GM12878 (cell line): ENCODE measurements at regions not wholly inside any gene's neighbourhood (a gene's known extent, or its start where the extent isn't known, plus 50 kb on each side); places are given as distances from the start of the nearest gene placed in this dataset.

Experiments
- ATAC-seq: fragments of 200-7000 bp; cut with Tn5 transposase; 3 replicates; pipeline ENCODE4 v1.9.1; 2020; ENCODE audit warnings: mild to moderate bottlenecking, moderate library complexity
- BruUV-seq: library from RNA; stranded (reverse); fragments of 400-500 nt; replicated peaks from 2 replicates; lab custom pipeline; 2021; lab: Mats Ljungman, UMichigan
- CTCF ChIA-PET: fragments of 300-600 bp; sonication (Branson Sonifier 250); formaldehyde crosslinking; extraction: SDS; loops from one replicate; lab custom pipeline; 2021; ENCODE audit warnings: inconsistent platforms; lab: Yijun Ruan, JAX
- POLR2A ChIA-PET: fragments of 350-600 bp; formaldehyde crosslinking; extraction: SDS; loops from one replicate; lab custom pipeline; 2021; ENCODE audit warnings: inconsistent platforms; lab: Charles Lee
- RAD21 ChIA-PET: fragments of 300-600 bp; sonication (Branson Sonifier 250); formaldehyde crosslinking; loops from one replicate; lab custom pipeline; 2023; ENCODE audit warnings: antibody characterized with exemption; ENCODE audit not compliant: unreplicated experiment; lab: Charles Lee
- SMC1A ChIA-PET: fragments of 300-600 bp; sonication (Branson Sonifier 250); formaldehyde crosslinking; loops from one replicate; lab custom pipeline; 2023; ENCODE audit not compliant: unreplicated experiment, uncharacterized antibody; lab: Charles Lee
- DNase-seq: peaks from one replicate; pipeline ENCODE4 v3.0.0-alpha.2; 2011; ENCODE audit warnings: low read depth, low spot score
- FAIRE-seq: peaks from 3 replicates; lab custom pipeline; 2011; peaks lifted over from hg19 to GRCh38; lab: Jason Lieb, UNC
- H2AFZ ChIP-seq: 2 replicates; pipeline ENCODE4 v1.6.0; 2011; ENCODE audit warnings: low read depth, low read length, control low read depth; ENCODE audit not compliant: control insufficient read depth
- H3K27ac ChIP-seq: 2 replicates; pipeline ENCODE4 v1.5.1; 2011; ENCODE audit warnings: control low read depth; ENCODE audit not compliant: control insufficient read depth, insufficient read depth
- H3K27me3 ChIP-seq, 2 experiments: replicated peaks in 1 of 2; 2 replicates each; pipeline versions ENCODE4 v1.6.0 to v1.6.1; 2011; ENCODE audit warnings: low read length in 1 of 2; ENCODE audit not compliant: control insufficient read depth in 2 of 2, insufficient read depth in 2 of 2
- H3K36me3 ChIP-seq, 2 experiments: 2 replicates each; pipeline ENCODE4 v1.5.1; 2011; ENCODE audit warnings: low read length in 1 of 2; ENCODE audit not compliant: control insufficient read depth in 2 of 2, insufficient read depth in 2 of 2
- H3K4me1 ChIP-seq: 2 replicates; pipeline ENCODE4 v1.6.1; 2011; ENCODE audit warnings: mild to moderate bottlenecking, low read length, moderate library complexity, mixed read lengths; ENCODE audit not compliant: control insufficient read depth, insufficient read depth
- H3K4me2 ChIP-seq: 2 replicates; pipeline ENCODE4 v1.6.0; 2011; ENCODE audit warnings: control low read depth; ENCODE audit not compliant: control insufficient read depth, insufficient read depth
- H3K4me3 ChIP-seq: fragments of 200-600 bp; sonication (generic); 2 replicates; pipeline ENCODE4 v1.5.1; 2016
- H3K79me2 ChIP-seq: 2 replicates; pipeline ENCODE4 v1.6.0; 2011; ENCODE audit warnings: low read length; ENCODE audit not compliant: control insufficient read depth, insufficient read depth
- H3K9ac ChIP-seq: 2 replicates; pipeline ENCODE4 v1.8.0; 2011; ENCODE audit warnings: low read length, control low read depth, mixed read lengths; ENCODE audit not compliant: control insufficient read depth, insufficient read depth
- H3K9me3 ChIP-seq: replicated peaks from 3 replicates; pipeline ENCODE4 v1.5.1; 2011; ENCODE audit warnings: mild to moderate bottlenecking, low read length; ENCODE audit not compliant: control insufficient read depth, insufficient read depth
- H4K20me1 ChIP-seq: 2 replicates; pipeline ENCODE4 v1.6.0; 2011; ENCODE audit not compliant: control insufficient read depth, insufficient read depth
- BACH1 ChIP-seq: fragments of 450-650 bp; IDR thresholded peaks from 2 replicates; pipeline ENCODE4 v1.6.1; 2017; ENCODE audit warnings: mild to moderate bottlenecking, borderline replicate concordance
- CEBPB ChIP-seq, 2 experiments: fragments of 150-350 bp in 1 of 2; IDR thresholded peaks; 2 replicates each; pipeline ENCODE4 v1.6.1; 2012 to 2014; ENCODE audit warnings: low read depth in 2 of 2, low read length in 2 of 2, borderline replicate concordance in 1 of 2, inconsistent platforms in 1 of 2
- CEBPZ ChIP-seq: fragments of 150-350 bp; IDR thresholded peaks from 2 replicates; pipeline ENCODE4 v1.6.1; 2016; ENCODE audit warnings: low read depth, low read length
- CHD4 ChIP-seq: fragments of 200-600 bp; sonication (generic); IDR thresholded peaks from 2 replicates; pipeline ENCODE4 v1.6.1; 2016; ENCODE audit warnings: mild to moderate bottlenecking
- HSF1 ChIP-seq: fragments of 150-350 bp; IDR thresholded peaks from 2 replicates; pipeline ENCODE4 v1.6.1; 2014; ENCODE audit warnings: mild to moderate bottlenecking, low read depth, low read length
- IKZF2 ChIP-seq, 2 experiments: fragments of 450-650 bp; IDR thresholded peaks; 2 replicates each; pipeline ENCODE4 v1.6.1; 2017; ENCODE audit warnings: mild to moderate bottlenecking in 2 of 2, moderate library complexity in 2 of 2
- MEF2B ChIP-seq: fragments of 450-650 bp; IDR thresholded peaks from 2 replicates; pipeline ENCODE4 v1.6.1; 2018; ENCODE audit warnings: mild to moderate bottlenecking, moderate library complexity; ENCODE audit not compliant: partially characterized antibody, poor library complexity, severe bottlenecking
- NR2F1 ChIP-seq: fragments of 450-650 bp; conservative IDR thresholded peaks from 2 replicates; pipeline ENCODE4 v1.6.1; 2017; ENCODE audit warnings: mild to moderate bottlenecking
- SPI1 ChIP-seq: IDR thresholded peaks from 2 replicates; pipeline ENCODE4 v1.6.1; 2011; ENCODE audit warnings: low read depth, mild to moderate bottlenecking, low read length, moderate library complexity, borderline replicate concordance; ENCODE audit not compliant: insufficient read depth
- ZNF274 ChIP-seq: IDR thresholded peaks from one replicate; pipeline ENCODE4 v1.8.0; 2011; ENCODE audit not compliant: insufficient read length, insufficient read depth
- ZNF687 ChIP-seq: fragments of 450-650 bp; IDR thresholded peaks from 2 replicates; pipeline ENCODE4 v1.6.1; 2017; ENCODE audit warnings: mild to moderate bottlenecking, moderate library complexity
- WGBS: methylation state at CpG from one replicate; pipeline ENCODE4 v1.1.6; 2016; ENCODE audit warnings: low lambda C conversion rate; ENCODE audit not compliant: insufficient replicate concordance, insufficient coverage; ENCODE audit errors: missing lambda C conversion rate; 5-methylcytosine and 5-hydroxymethylcytosine counted together
- in situ Hi-C: fragments of 300-500 bp; cut with MboI; formaldehyde crosslinking; loops from 9 replicates; pipeline ENCODE4 v1.14.3; 2018; ENCODE audit warnings: mixed read lengths
- intact Hi-C: fragments of 100-400 bp; cut with micrococcal nuclease; formaldehyde crosslinking; loops from one replicate; pipeline ENCODE4 v1.14.2; 2022; ENCODE audit not compliant: unreplicated experiment
- TF ChIP-seq, protein P1 (sequence below): fragments of 450-650 bp; IDR thresholded peaks from 2 replicates; pipeline ENCODE4 v1.6.1; 2017; ENCODE audit warnings: mild to moderate bottlenecking, low read depth, inconsistent platforms; ENCODE audit not compliant: poor library complexity, severe bottlenecking

DNA sequence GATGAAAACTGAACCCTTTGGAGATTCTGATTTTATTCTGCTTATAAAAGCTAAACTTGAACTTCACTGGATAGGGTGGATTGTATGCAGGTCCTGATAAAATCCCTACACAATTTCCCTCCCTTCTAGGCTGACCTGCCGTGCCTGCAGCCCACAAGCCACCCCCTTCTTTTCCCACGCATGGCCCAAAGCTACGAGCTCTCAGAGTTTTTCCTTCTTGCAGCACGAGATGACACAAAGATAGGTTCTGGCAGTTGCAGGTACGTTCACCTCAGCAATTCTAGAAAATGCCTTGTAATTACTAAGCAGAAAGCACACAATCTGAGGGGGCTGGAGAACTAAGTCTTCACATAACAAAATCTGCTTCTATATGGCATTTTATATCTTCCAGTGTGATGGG is 110.6 kb upstream of the ATP8B1 start (continued):
- TF ChIP-seq ZNF274 (no peak), MEF2B (no peak), ZNF687 (no peak)
- TF ChIP-seq, all 136 proteins: peak for 0

DNA sequence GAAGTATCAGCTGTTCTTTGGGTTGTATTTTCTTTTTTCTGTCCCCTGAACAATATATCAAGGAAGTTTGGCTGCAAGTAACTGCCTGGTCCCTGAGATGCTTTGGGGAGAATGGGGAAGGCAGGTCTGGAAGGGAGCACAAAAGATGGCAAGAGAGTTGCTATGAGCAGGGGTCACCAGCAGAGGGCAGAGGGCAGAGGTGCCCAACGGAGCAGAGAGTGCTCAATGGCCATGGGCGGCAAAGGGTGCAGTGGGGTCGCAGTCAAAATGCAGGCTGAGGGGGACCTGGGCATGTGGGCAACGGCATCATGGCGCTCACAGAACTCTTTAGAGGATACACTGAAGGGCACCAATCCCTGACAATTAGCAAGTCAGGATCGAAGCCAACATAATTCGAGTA is 107.7 kb upstream of the ATP8B1 start:
- Histone ChIP-seq H3K27me3 (no peaks in the 10 kb centered on the region; a peak in 1 of 4 replicates), H3K4me2 (no peak overlapping the region), H3K9me3 (no peaks in the 10 kb centered on the region), H3K9ac (no peak overlapping the region), H3K79me2 (no peaks in the 10 kb centered on the region), H2AFZ (no peak overlapping the region), H4K20me1 (no peaks in the 10 kb centered on the region), H3K27ac (no peak overlapping the region), H3K4me3 (no peak overlapping the region), H3K4me1 (no peaks in the 10 kb centered on the region), H3K36me3 (no peaks in the 10 kb centered on the region)
- SMC1A ChIA-PET, result interaction anchor here (0.7 to 1.3 kb wide), 2 partner anchors 113 to 211 kb away, joined by 4 to 6 read pairs; no protein-coding TSS in a partner anchor
- CTCF ChIA-PET, result interaction anchor here (1.1 to 1.9 kb wide), 6 partner anchors 34 to 271 kb away, joined by 3 to 7 read pairs (median 4); no protein-coding TSS in a partner anchor
- ATAC-seq (peak; percentile 86), DNase-seq (no peak), FAIRE-seq (peak; percentile 41)
- in situ Hi-C loops, result no loop called here
- 45% methylated on average over 7 of the region's 7 CpGs for WGBS
- RAD21 ChIA-PET, result no interaction called here
- intact Hi-C loops, result no loop called here
- BruUV-seq, result no TSS peak
- POLR2A ChIA-PET, result no interaction called here
- TF ChIP-seq CEBPB (IDR thresholded peaks at IDR 0.05; ENCODE audit: borderline replicate concordance in 1 of 2, low read depth in 2 of 2, low read length in 2 of 2) (no peak), NR2F1 (peak; percentile 93), HSF1 (no peak), SPI1 (no peak), CEBPZ (no peak), BACH1 (no peak), CHD4 (no peak), IKZF2 (IDR thresholded peaks at IDR 0.05) (no peak)
- TF ChIP-seq, protein P1, sequence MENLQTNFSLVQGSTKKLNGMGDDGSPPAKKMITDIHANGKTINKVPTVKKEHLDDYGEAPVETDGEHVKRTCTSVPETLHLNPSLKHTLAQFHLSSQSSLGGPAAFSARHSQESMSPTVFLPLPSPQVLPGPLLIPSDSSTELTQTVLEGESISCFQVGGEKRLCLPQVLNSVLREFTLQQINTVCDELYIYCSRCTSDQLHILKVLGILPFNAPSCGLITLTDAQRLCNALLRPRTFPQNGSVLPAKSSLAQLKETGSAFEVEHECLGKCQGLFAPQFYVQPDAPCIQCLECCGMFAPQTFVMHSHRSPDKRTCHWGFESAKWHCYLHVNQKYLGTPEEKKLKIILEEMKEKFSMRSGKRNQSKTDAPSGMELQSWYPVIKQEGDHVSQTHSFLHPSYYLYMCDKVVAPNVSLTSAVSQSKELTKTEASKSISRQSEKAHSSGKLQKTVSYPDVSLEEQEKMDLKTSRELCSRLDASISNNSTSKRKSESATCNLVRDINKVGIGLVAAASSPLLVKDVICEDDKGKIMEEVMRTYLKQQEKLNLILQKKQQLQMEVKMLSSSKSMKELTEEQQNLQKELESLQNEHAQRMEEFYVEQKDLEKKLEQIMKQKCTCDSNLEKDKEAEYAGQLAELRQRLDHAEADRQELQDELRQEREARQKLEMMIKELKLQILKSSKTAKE, result no peak
